ENCODE measurements at regions not wholly inside any gene's neighbourhood (a gene's known extent, or its start where the extent isn't known, plus 50 kb on each side); places are given as distances from the start of the nearest gene placed in this dataset.

DNA sequence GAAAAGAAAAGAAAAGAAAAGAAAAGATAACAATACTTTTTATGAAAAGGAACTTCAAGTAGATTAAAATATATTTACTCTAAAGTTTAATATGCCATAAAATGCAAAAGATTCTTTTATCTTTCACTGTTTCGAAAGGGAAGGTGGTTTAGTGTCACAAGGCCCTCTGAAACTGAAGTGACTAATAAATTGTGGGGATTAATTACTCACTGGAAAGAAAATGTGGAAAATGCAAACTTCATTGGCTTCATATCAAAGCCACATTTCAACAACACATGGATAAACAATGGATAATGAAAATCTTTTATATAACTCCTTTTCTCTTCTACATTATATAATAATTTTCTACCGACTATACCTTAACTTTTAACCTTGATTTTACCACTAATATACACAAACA lies 320.5 kb upstream of the RSPO3 start:
- no peak overlapping the region for H2BK20ac ChIP-seq (ENCODE audit: low read depth, low read length)
- no peaks in the 10 kb centered on the region for H3K36me3 ChIP-seq (ENCODE audit: control insufficient read depth, insufficient read depth, low read length)
- H3K9ac ChIP-seq (ENCODE audit: low read depth, low read length): no peak overlapping the region
- no peak overlapping the region for H3K18ac ChIP-seq (ENCODE audit: low read depth, low read length)
- intact Hi-C loops (cut with micrococcal nuclease) (no loop called here), in situ Hi-C loops (cut with MboI; ENCODE audit: low sequenced_read_pairs) (no loop called here), dilution Hi-C loops (cut with HindIII; ENCODE audit: low sequenced_read_pairs, unreplicated experiment) (no loop called here)
- H4K5ac ChIP-seq (ENCODE audit: low read depth, low read length): no peak overlapping the region
- H3K23ac ChIP-seq (ENCODE audit: low read depth, low read length): no peak overlapping the region
- H3K56ac ChIP-seq (ENCODE audit: extremely low read depth, insufficient read depth, low read length): no peak overlapping the region
- CTCF ChIA-PET: no interaction called here
- no peak overlapping the region for H2BK15ac ChIP-seq (ENCODE audit: low read depth, low read length)
- POLR2A ChIA-PET (ENCODE audit: unreplicated experiment): no interaction called here
- no peak overlapping the region for H3K14ac ChIP-seq (replicated peaks; ENCODE audit: low read depth, low read length)
- no peak overlapping the region for H3K4me3 ChIP-seq (ENCODE audit: insufficient read depth, low read depth, low read length)
- no peak overlapping the region for H2AFZ ChIP-seq (replicated peaks; ENCODE audit: low read length, poor library complexity)
- TF ChIP-seq RAD21 (IDR thresholded peaks at IDR 0.05; ENCODE audit: low read length): no peak
- no peak for TF ChIP-seq MAZ (IDR thresholded peaks at IDR 0.05; ENCODE audit: borderline replicate concordance, low read depth, low read length)
- TF ChIP-seq FOS (IDR thresholded peaks at IDR 0.05; ENCODE audit: low read depth, low read length): no peak
- TF ChIP-seq CHD1 (IDR thresholded peaks at IDR 0.05; ENCODE audit: low read depth, low read length): no peak
- no peak for TF ChIP-seq NFE2L2 (IDR thresholded peaks at IDR 0.05; ENCODE audit: low read depth, low read length)
- TF ChIP-seq, protein P1, sequence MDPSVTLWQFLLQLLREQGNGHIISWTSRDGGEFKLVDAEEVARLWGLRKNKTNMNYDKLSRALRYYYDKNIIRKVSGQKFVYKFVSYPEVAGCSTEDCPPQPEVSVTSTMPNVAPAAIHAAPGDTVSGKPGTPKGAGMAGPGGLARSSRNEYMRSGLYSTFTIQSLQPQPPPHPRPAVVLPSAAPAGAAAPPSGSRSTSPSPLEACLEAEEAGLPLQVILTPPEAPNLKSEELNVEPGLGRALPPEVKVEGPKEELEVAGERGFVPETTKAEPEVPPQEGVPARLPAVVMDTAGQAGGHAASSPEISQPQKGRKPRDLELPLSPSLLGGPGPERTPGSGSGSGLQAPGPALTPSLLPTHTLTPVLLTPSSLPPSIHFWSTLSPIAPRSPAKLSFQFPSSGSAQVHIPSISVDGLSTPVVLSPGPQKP (IDR thresholded peaks at IDR 0.05; ENCODE audit: borderline replicate concordance, low read depth, low read length): no peak
- TF ChIP-seq, protein P2, sequence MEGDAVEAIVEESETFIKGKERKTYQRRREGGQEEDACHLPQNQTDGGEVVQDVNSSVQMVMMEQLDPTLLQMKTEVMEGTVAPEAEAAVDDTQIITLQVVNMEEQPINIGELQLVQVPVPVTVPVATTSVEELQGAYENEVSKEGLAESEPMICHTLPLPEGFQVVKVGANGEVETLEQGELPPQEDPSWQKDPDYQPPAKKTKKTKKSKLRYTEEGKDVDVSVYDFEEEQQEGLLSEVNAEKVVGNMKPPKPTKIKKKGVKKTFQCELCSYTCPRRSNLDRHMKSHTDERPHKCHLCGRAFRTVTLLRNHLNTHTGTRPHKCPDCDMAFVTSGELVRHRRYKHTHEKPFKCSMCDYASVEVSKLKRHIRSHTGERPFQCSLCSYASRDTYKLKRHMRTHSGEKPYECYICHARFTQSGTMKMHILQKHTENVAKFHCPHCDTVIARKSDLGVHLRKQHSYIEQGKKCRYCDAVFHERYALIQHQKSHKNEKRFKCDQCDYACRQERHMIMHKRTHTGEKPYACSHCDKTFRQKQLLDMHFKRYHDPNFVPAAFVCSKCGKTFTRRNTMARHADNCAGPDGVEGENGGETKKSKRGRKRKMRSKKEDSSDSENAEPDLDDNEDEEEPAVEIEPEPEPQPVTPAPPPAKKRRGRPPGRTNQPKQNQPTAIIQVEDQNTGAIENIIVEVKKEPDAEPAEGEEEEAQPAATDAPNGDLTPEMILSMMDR (conservative IDR thresholded peaks at IDR 0.05; ENCODE audit: low read depth, low read length): no peak
- ATAC-seq (ENCODE audit: low read depth) (no peak), DNase-seq (no peak)
- no peaks in the 10 kb centered on the region for H3K9me3 ChIP-seq (ENCODE audit: control insufficient read depth, insufficient read depth, low read length)
- no peak overlapping the region for H2AK5ac ChIP-seq (ENCODE audit: low read depth, low read length)
- no peak overlapping the region for H3K27ac ChIP-seq (ENCODE audit: insufficient read depth, low read length)
- 0 out of 2 replicates have a peak, but pooled peaks cover 1% of the 10 kb centered on the region for H3K27me3 ChIP-seq (ENCODE audit: control insufficient read depth, insufficient read depth, low read length)
- no peak overlapping the region for H2AK9ac ChIP-seq (replicated peaks; ENCODE audit: low read depth, low read length, poor library complexity)
- 100% methylated on average over 1 of the region's 2 CpGs; no CpG with 5 or more reads in 1 of the 2 experiments for WGBS, 2 experiments (ENCODE audit: extremely low coverage in 2 of 2, insufficient read length in 1 of 2)
- no peak overlapping the region for H4K8ac ChIP-seq (ENCODE audit: low read depth in 2 of 2, low read length in 2 of 2)
- H4K20me1 ChIP-seq (ENCODE audit: insufficient read depth, low read length): no peaks in the 10 kb centered on the region
- H3K79me1 ChIP-seq (ENCODE audit: low read depth in 1 of 2, low read length in 2 of 2): no peaks in the 10 kb centered on the region
- H3K4ac ChIP-seq (ENCODE audit: low read depth, low read length): no peak overlapping the region
- BruUV-seq (replicated peaks): no TSS peak
- no peak overlapping the region for H2BK120ac ChIP-seq (ENCODE audit: low read depth, low read length)
- H4K91ac ChIP-seq (ENCODE audit: insufficient read depth, low read depth, low read length): no peak overlapping the region
- no peaks in the 10 kb centered on the region for H3K4me1 ChIP-seq (ENCODE audit: control insufficient read depth, insufficient read depth, low read length)
- no peaks in the 10 kb centered on the region for H3K9me1 ChIP-seq (ENCODE audit: insufficient read depth, low read length)
- no peak overlapping the region for H2BK5ac ChIP-seq (ENCODE audit: low read depth, low read length, poor library complexity, severe bottlenecking)
- H3K4me2 ChIP-seq (ENCODE audit: low read depth, low read length): no peak overlapping the region
